IMR-90 (cell line): ENCODE measurements at regions not wholly inside any gene's neighbourhood (a gene's known extent, or its start where the extent isn't known, plus 50 kb on each side); places are given as distances from the start of the nearest gene placed in this dataset.
A peak's percentile ranks its signal among the peaks of the same experiment; 100 is the strongest.

ENCODE experiments used
- ATAC-seq: fragments of 200-7000 bp; cut with Tn5 transposase; 2 replicates; pipeline ENCODE4 v1.9.1; 2020; ENCODE audit warnings: low read depth, mild to moderate bottlenecking, moderate library complexity
- BruUV-seq: library from RNA; stranded (reverse); fragments of 400-500 nt; replicated peaks from 2 replicates; lab custom pipeline; 2021; lab: Mats Ljungman, UMichigan
- CTCF ChIA-PET: fragments of 300-600 bp; formaldehyde crosslinking; extraction: SDS; loops from one replicate; lab custom pipeline; 2021; ENCODE audit warnings: antibody characterized with exemption; lab: Yijun Ruan, JAX
- POLR2A ChIA-PET: fragments of 300-600 bp; sonication (Branson Sonifier 250); formaldehyde crosslinking; loops from one replicate; lab custom pipeline; 2022; ENCODE audit warnings: antibody characterized with exemption; ENCODE audit not compliant: unreplicated experiment; lab: Charles Lee
- DNase-seq: peaks from one replicate; pipeline ENCODE4 v3.0.0; 2013
- H2AFZ ChIP-seq: replicated peaks from 2 replicates; pipeline ENCODE3; 2013; ENCODE audit warnings: low read length, mild to moderate bottlenecking; ENCODE audit not compliant: poor library complexity
- H2AK5ac ChIP-seq: 2 replicates; pipeline ENCODE4 v1.6.1; 2013; ENCODE audit warnings: low read depth, low read length, inconsistent platforms
- H2AK9ac ChIP-seq: replicated peaks from 2 replicates; pipeline ENCODE3; 2013; ENCODE audit warnings: mild to moderate bottlenecking, low read depth, low read length, moderate library complexity; ENCODE audit not compliant: poor library complexity
- H2BK120ac ChIP-seq: 2 replicates; pipeline ENCODE4 v1.6.1; 2013; ENCODE audit warnings: low read depth, low read length, inconsistent platforms
- H2BK15ac ChIP-seq: 3 replicates; pipeline ENCODE4 v1.6.1; 2013; ENCODE audit warnings: low read depth, low read length, inconsistent platforms
- H2BK20ac ChIP-seq: 2 replicates; pipeline ENCODE4 v1.6.1; 2013; ENCODE audit warnings: low read depth, mild to moderate bottlenecking, inconsistent platforms, low read length, moderate library complexity
- H2BK5ac ChIP-seq: 2 replicates; pipeline ENCODE4 v1.6.1; 2013; ENCODE audit warnings: mild to moderate bottlenecking, low read depth, low read length, inconsistent platforms; ENCODE audit not compliant: poor library complexity, severe bottlenecking
- H3K14ac ChIP-seq: replicated peaks from 2 replicates; pipeline ENCODE4 v1.6.1; 2013; ENCODE audit warnings: low read depth, low read length, inconsistent platforms
- H3K18ac ChIP-seq: 2 replicates; pipeline ENCODE4 v1.6.1; 2013; ENCODE audit warnings: low read depth, low read length, control low read depth
- H3K23ac ChIP-seq: 2 replicates; pipeline ENCODE4 v1.6.1; 2013; ENCODE audit warnings: low read depth, low read length, inconsistent platforms
- H3K27ac ChIP-seq: 2 replicates; pipeline ENCODE4 v1.5.1; 2013; ENCODE audit warnings: mild to moderate bottlenecking, control low read depth, low read length; ENCODE audit not compliant: insufficient read depth
- H3K27me3 ChIP-seq: 2 replicates; pipeline ENCODE4 v1.6.1; 2013; ENCODE audit warnings: low read length; ENCODE audit not compliant: control insufficient read depth, insufficient read depth
- H3K36me3 ChIP-seq: 2 replicates; pipeline ENCODE4 v1.6.1; 2013; ENCODE audit warnings: low read length, mixed read lengths; ENCODE audit not compliant: control insufficient read depth, insufficient read depth
- H3K4ac ChIP-seq: 2 replicates; pipeline ENCODE4 v1.6.1; 2013; ENCODE audit warnings: low read depth, low read length, inconsistent platforms
- H3K4me1 ChIP-seq: 2 replicates; pipeline ENCODE4 v1.6.1; 2013; ENCODE audit warnings: low read length, mixed read lengths; ENCODE audit not compliant: control insufficient read depth, insufficient read depth
- H3K4me2 ChIP-seq: 2 replicates; pipeline ENCODE4 v1.6.1; 2013; ENCODE audit warnings: low read depth, mild to moderate bottlenecking, control low read depth, low read length, moderate library complexity
- H3K4me3 ChIP-seq: 2 replicates; pipeline ENCODE4 v1.5.1; 2013; ENCODE audit warnings: low read depth, mild to moderate bottlenecking, control low read depth, low read length, moderate library complexity; ENCODE audit not compliant: insufficient read depth
- H3K56ac ChIP-seq: 2 replicates; pipeline ENCODE4 v1.6.1; 2013; ENCODE audit warnings: low read length, inconsistent platforms; ENCODE audit not compliant: insufficient read depth; ENCODE audit errors: extremely low read depth
- H3K79me1 ChIP-seq, 2 experiments: 2 replicates each; pipeline ENCODE4 v1.6.1; 2013; ENCODE audit warnings: low read length in 2 of 2, inconsistent platforms in 1 of 2, low read depth in 1 of 2
- H3K9ac ChIP-seq: 2 replicates; pipeline ENCODE4 v1.6.1; 2013; ENCODE audit warnings: low read depth, low read length, control low read depth
- H3K9me1 ChIP-seq: 2 replicates; pipeline ENCODE4 v1.6.1; 2013; ENCODE audit warnings: low read length, inconsistent platforms; ENCODE audit not compliant: insufficient read depth
- H3K9me3 ChIP-seq: 2 replicates; pipeline ENCODE4 v1.6.1; 2013; ENCODE audit warnings: low read length; ENCODE audit not compliant: control insufficient read depth, insufficient read depth
- H4K20me1 ChIP-seq: 2 replicates; pipeline ENCODE4 v1.6.1; 2013; ENCODE audit warnings: low read length, inconsistent platforms; ENCODE audit not compliant: insufficient read depth
- H4K5ac ChIP-seq: 2 replicates; pipeline ENCODE4 v1.6.1; 2013; ENCODE audit warnings: mild to moderate bottlenecking, low read depth, low read length, control low read depth
- H4K8ac ChIP-seq, 2 experiments: 2 replicates each; pipeline ENCODE4 v1.6.1; 2013; ENCODE audit warnings: low read depth in 2 of 2, low read length in 2 of 2, control low read depth in 1 of 2, inconsistent platforms in 1 of 2
- H4K91ac ChIP-seq: 2 replicates; pipeline ENCODE4 v1.6.1; 2013; ENCODE audit warnings: low read depth, low read length, inconsistent platforms; ENCODE audit not compliant: insufficient read depth
- BHLHE40 ChIP-seq: fragments of 150-350 bp; IDR thresholded peaks from 2 replicates; pipeline ENCODE4 v1.6.1; 2016; ENCODE audit warnings: mild to moderate bottlenecking, low read depth, low read length
- CEBPB ChIP-seq: IDR thresholded peaks from 2 replicates; pipeline ENCODE4 v1.6.1; 2012; ENCODE audit warnings: low read depth, low read length, improper control_type of control experiment
- ELK1 ChIP-seq: fragments of 150-350 bp; IDR thresholded peaks from 2 replicates; pipeline ENCODE4 v1.6.1; 2016; ENCODE audit warnings: low read depth, mild to moderate bottlenecking, low read length, moderate library complexity, borderline replicate concordance
- FOS ChIP-seq: fragments of 150-350 bp; IDR thresholded peaks from 2 replicates; pipeline ENCODE4 v1.6.1; 2016; ENCODE audit warnings: low read depth, low read length
- MAFK ChIP-seq: IDR thresholded peaks from 2 replicates; pipeline ENCODE4 v1.6.1; 2012; ENCODE audit warnings: low read depth, low read length, improper control_type of control experiment
- MAZ ChIP-seq: IDR thresholded peaks from 2 replicates; pipeline ENCODE4 v1.6.1; 2012; ENCODE audit warnings: low read depth, mild to moderate bottlenecking, low read length, improper control_type of control experiment, moderate library complexity, borderline replicate concordance
- MXI1 ChIP-seq: IDR thresholded peaks from 2 replicates; pipeline ENCODE4 v1.6.1; 2012; ENCODE audit warnings: low read depth, mild to moderate bottlenecking, low read length, moderate library complexity, borderline replicate concordance
- NFE2L2 ChIP-seq: fragments of 150-350 bp; IDR thresholded peaks from 2 replicates; pipeline ENCODE4 v1.6.1; 2016; ENCODE audit warnings: low read depth, mild to moderate bottlenecking, low read length
- POLR2A ChIP-seq: IDR thresholded peaks from 2 replicates; pipeline ENCODE4 v1.6.1; 2012; ENCODE audit warnings: mild to moderate bottlenecking, low read depth, low read length
- RCOR1 ChIP-seq: IDR thresholded peaks from 2 replicates; pipeline ENCODE4 v1.6.1; 2012; ENCODE audit warnings: mild to moderate bottlenecking, low read length, improper control_type of control experiment; ENCODE audit not compliant: insufficient replicate concordance
- SMC3 ChIP-seq: fragments of 150-350 bp; IDR thresholded peaks from 2 replicates; pipeline ENCODE4 v1.6.1; 2016; ENCODE audit warnings: low read depth, mild to moderate bottlenecking, antibody characterized with exemption, low read length, moderate library complexity
- WGBS, 2 experiments: methylation state at CpG; one replicate each; pipeline versions ENCODE4 v1.1.5 to v1.1.7; 2013; ENCODE audit warnings: missing lambda C conversion rate in 2 of 2; ENCODE audit not compliant: insufficient read length in 1 of 2; ENCODE audit errors: extremely low coverage in 2 of 2; 5-methylcytosine and 5-hydroxymethylcytosine counted together
- dilution Hi-C: fragments of 300-500 bp; cut with HindIII; formaldehyde crosslinking; loops from one replicate; pipeline ENCODE4 v1.14.3; 2018; ENCODE audit warnings: low sequenced_read_pairs; ENCODE audit not compliant: unreplicated experiment
- in situ Hi-C: fragments of 300-500 bp; cut with MboI; formaldehyde crosslinking; loops from 3 replicates; pipeline ENCODE4 v1.14.3; 2019; ENCODE audit warnings: low sequenced_read_pairs, inconsistent platforms, mixed read lengths
- intact Hi-C: fragments of 100-400 bp; cut with micrococcal nuclease; formaldehyde crosslinking; loops from 2 replicates; pipeline ENCODE4 v1.10.0; 2022
- TF ChIP-seq, protein P1 (sequence below): fragments of 150-350 bp; IDR thresholded peaks from 2 replicates; pipeline ENCODE4 v1.6.1; 2017; ENCODE audit warnings: mild to moderate bottlenecking, antibody characterized with exemption, low read length, low read depth
- TF ChIP-seq, protein P2 (sequence below): conservative IDR thresholded peaks from 2 replicates; pipeline ENCODE4 v1.5.1; 2012; ENCODE audit warnings: mild to moderate bottlenecking, low read depth, low read length, improper control_type of control experiment

- no peak overlapping the region for H2AFZ ChIP-seq
- H3K9me3 ChIP-seq: no peaks in the 10 kb centered on the region; the same call in 1 of the 2 replicates
- H2BK20ac ChIP-seq: no peak overlapping the region
- no peak overlapping the region for H3K18ac ChIP-seq
- ATAC-seq: no peak
- no peak overlapping the region for H2AK5ac ChIP-seq
- ChIA-PET CTCF (no interaction called here), POLR2A (no interaction called here)
- in situ Hi-C loops: no loop called here
- no peak overlapping the region for H3K27ac ChIP-seq
- H3K23ac ChIP-seq: no peak overlapping the region
- DNase-seq: peak; percentile 6
- no peak overlapping the region for H3K4me3 ChIP-seq
- H2BK15ac ChIP-seq: no peak overlapping the region
- no peak overlapping the region for H4K5ac ChIP-seq
- no CpG with 5 or more reads among the region's 3 CpGs for WGBS, 2 experiments
- no peak overlapping the region for H2BK120ac ChIP-seq
- no peaks in the 10 kb centered on the region for H4K20me1 ChIP-seq
- H4K91ac ChIP-seq: no peak overlapping the region
- no peak overlapping the region for H3K14ac ChIP-seq
- dilution Hi-C loops: no loop called here
- H2AK9ac ChIP-seq: no peak overlapping the region
- BruUV-seq: no TSS peak
- H3K4me2 ChIP-seq: no peak overlapping the region
- H3K4ac ChIP-seq: no peak overlapping the region
- H3K4me1 ChIP-seq: no peaks in the 10 kb centered on the region
- no peak for TF ChIP-seq FOS
- no peak for TF ChIP-seq BHLHE40
- TF ChIP-seq MAFK: no peak
- TF ChIP-seq MAZ: no peak
- TF ChIP-seq, protein P1, sequence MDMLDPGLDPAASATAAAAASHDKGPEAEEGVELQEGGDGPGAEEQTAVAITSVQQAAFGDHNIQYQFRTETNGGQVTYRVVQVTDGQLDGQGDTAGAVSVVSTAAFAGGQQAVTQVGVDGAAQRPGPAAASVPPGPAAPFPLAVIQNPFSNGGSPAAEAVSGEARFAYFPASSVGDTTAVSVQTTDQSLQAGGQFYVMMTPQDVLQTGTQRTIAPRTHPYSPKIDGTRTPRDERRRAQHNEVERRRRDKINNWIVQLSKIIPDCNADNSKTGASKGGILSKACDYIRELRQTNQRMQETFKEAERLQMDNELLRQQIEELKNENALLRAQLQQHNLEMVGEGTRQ: no peak
- no peak for TF ChIP-seq ELK1
- no peak for TF ChIP-seq SMC3
- TF ChIP-seq NFE2L2: no peak
- TF ChIP-seq CEBPB: no peak
- TF ChIP-seq RCOR1: no peak
- no peak for TF ChIP-seq POLR2A
- TF ChIP-seq, protein P2, sequence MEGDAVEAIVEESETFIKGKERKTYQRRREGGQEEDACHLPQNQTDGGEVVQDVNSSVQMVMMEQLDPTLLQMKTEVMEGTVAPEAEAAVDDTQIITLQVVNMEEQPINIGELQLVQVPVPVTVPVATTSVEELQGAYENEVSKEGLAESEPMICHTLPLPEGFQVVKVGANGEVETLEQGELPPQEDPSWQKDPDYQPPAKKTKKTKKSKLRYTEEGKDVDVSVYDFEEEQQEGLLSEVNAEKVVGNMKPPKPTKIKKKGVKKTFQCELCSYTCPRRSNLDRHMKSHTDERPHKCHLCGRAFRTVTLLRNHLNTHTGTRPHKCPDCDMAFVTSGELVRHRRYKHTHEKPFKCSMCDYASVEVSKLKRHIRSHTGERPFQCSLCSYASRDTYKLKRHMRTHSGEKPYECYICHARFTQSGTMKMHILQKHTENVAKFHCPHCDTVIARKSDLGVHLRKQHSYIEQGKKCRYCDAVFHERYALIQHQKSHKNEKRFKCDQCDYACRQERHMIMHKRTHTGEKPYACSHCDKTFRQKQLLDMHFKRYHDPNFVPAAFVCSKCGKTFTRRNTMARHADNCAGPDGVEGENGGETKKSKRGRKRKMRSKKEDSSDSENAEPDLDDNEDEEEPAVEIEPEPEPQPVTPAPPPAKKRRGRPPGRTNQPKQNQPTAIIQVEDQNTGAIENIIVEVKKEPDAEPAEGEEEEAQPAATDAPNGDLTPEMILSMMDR: no peak
- TF ChIP-seq MXI1: no peak
- H3K79me1 ChIP-seq: no peaks in the 10 kb centered on the region
- intact Hi-C loops: no loop called here
- no peaks in the 10 kb centered on the region for H3K36me3 ChIP-seq
- no peak overlapping the region for H3K9ac ChIP-seq
- no peaks in the 10 kb centered on the region for H3K9me1 ChIP-seq
- H4K8ac ChIP-seq: no peak overlapping the region
- H3K27me3 ChIP-seq: no peaks in the 10 kb centered on the region
- no peak overlapping the region for H3K56ac ChIP-seq
- H2BK5ac ChIP-seq: no peak overlapping the region
These were observed 808.0 kb upstream of the NR2F2 start for GRCh38 chr15:95522533-95522932.
